CD14-positive monocyte (primary cell): ENCODE measurements at regions not wholly inside any gene's neighbourhood (a gene's known extent, or its start where the extent isn't known, plus 50 kb on each side); places are given as distances from the start of the nearest gene placed in this dataset.

Experiments used
- DNase-seq, 3 donors: peaks; one replicate each; pipeline ENCODE4 v3.0.0-alpha.2; 2011 to 2022
- H2AFZ ChIP-seq: 2 replicates; pipeline ENCODE4 v1.6.0; 2012; ENCODE audit warnings: mild to moderate bottlenecking, low read depth, low read length, inconsistent platforms; ENCODE audit not compliant: insufficient read depth, poor library complexity, severe bottlenecking
- H3K27ac ChIP-seq, 2 donors: 1 replicate in 1 of 2; 2 replicates in 1 of 2; pipeline ENCODE4 v1.5.1; 2012 to 2013; ENCODE audit warnings: low read length in 2 of 2, control low read depth in 1 of 2, inconsistent platforms in 1 of 2, low read depth in 1 of 2, mild to moderate bottlenecking in 1 of 2
- H3K27me3 ChIP-seq, 2 donors: one replicate each; pipeline versions ENCODE4 v1.6.0 to v1.6.1; 2011 to 2013; ENCODE audit warnings: low read length in 2 of 2; ENCODE audit not compliant: control insufficient read depth in 2 of 2, insufficient read depth in 2 of 2
- H3K36me3 ChIP-seq, 2 donors: replicated peaks in 1 of 2; 1 replicate in 1 of 2; 2 replicates in 1 of 2; pipeline versions ENCODE4 v1.5.1 to v1.6.1; 2012 to 2013; ENCODE audit warnings: low read length in 2 of 2, control low read depth in 1 of 2, inconsistent platforms in 1 of 2, mild to moderate bottlenecking in 1 of 2; ENCODE audit not compliant: insufficient read depth in 2 of 2, control insufficient read depth in 1 of 2
- H3K4me1 ChIP-seq, 2 donors: 1 replicate in 1 of 2; 2 replicates in 1 of 2; pipeline versions ENCODE4 v1.5.1 to v1.6.1; 2012 to 2013; ENCODE audit warnings: low read length in 2 of 2, control low read depth in 1 of 2, inconsistent platforms in 1 of 2, mild to moderate bottlenecking in 1 of 2, moderate library complexity in 1 of 2; ENCODE audit not compliant: insufficient read depth in 2 of 2, control insufficient read depth in 1 of 2
- H3K4me2 ChIP-seq: replicated peaks from 2 replicates; pipeline ENCODE3; 2012; ENCODE audit warnings: low read length, moderate library complexity, mild to moderate bottlenecking; ENCODE audit not compliant: poor library complexity, severe bottlenecking; ENCODE audit errors: extremely low read depth
- H3K4me3 ChIP-seq, 3 experiments: fragments of 200-600 bp in 1 of 3; sonication (generic) in 1 of 3; replicated peaks in 1 of 3; 1 replicate in 2 of 3; 2 replicates in 1 of 3; pipeline ENCODE4 v1.5.1; 2011 to 2013; ENCODE audit warnings: low read length in 3 of 3, mild to moderate bottlenecking in 3 of 3, control low read depth in 2 of 3, low read depth in 2 of 3, inconsistent platforms in 1 of 3, moderate library complexity in 1 of 3
- H3K79me2 ChIP-seq: 2 replicates; pipeline ENCODE4 v1.6.0; 2012; ENCODE audit warnings: mild to moderate bottlenecking, control low read depth, inconsistent platforms, low read length, moderate library complexity; ENCODE audit not compliant: insufficient read depth
- H3K9ac ChIP-seq: 2 replicates; pipeline ENCODE4 v1.6.0; 2017; ENCODE audit warnings: low read length, mild to moderate bottlenecking; ENCODE audit not compliant: insufficient read depth, poor library complexity, severe bottlenecking
- H3K9me3 ChIP-seq, 2 donors: replicated peaks in 1 of 2; 1 replicate in 1 of 2; 2 replicates in 1 of 2; pipeline versions ENCODE4 v1.5.1 to v1.6.1; 2012 to 2013; ENCODE audit warnings: low read length in 2 of 2, control low read depth in 1 of 2; ENCODE audit not compliant: control insufficient read depth in 1 of 2, insufficient read depth in 1 of 2
- H4K20me1 ChIP-seq: 2 replicates; pipeline ENCODE4 v1.6.0; 2012; ENCODE audit warnings: mild to moderate bottlenecking, low read length, control low read depth, moderate library complexity; ENCODE audit not compliant: insufficient read depth
- H3K27ac Mint-ChIP-seq, 7 donors: one replicate each; pipeline ENCODE4 v1.8.0; 2020; ENCODE audit warnings: mild to moderate bottlenecking in 7 of 7, mixed read lengths in 7 of 7, moderate library complexity in 6 of 7, inconsistent platforms in 2 of 7
- H3K27me3 Mint-ChIP-seq, 3 donors: one replicate each; pipeline ENCODE4 v1.8.0; 2021 to 2022; ENCODE audit warnings: low read depth in 3 of 3, mild to moderate bottlenecking in 3 of 3, mixed read lengths in 3 of 3, moderate library complexity in 3 of 3, inconsistent platforms in 1 of 3
- H3K36me3 Mint-ChIP-seq, 2 donors: one replicate each; pipeline ENCODE4 v1.8.0; 2020; ENCODE audit warnings: mixed read lengths in 2 of 2, inconsistent platforms in 1 of 2, mild to moderate bottlenecking in 1 of 2
- H3K4me1 Mint-ChIP-seq: one replicate; pipeline ENCODE4 v1.8.0; 2020; ENCODE audit warnings: mild to moderate bottlenecking, mixed read lengths
- H3K4me3 Mint-ChIP-seq, 2 donors: one replicate each; pipeline ENCODE4 v1.8.0; 2020; ENCODE audit warnings: mild to moderate bottlenecking in 2 of 2, mixed read lengths in 2 of 2, moderate library complexity in 1 of 2
- H3K9me3 Mint-ChIP-seq, 7 donors: one replicate each; pipeline ENCODE4 v1.8.0; 2020 to 2022; ENCODE audit warnings: mixed read lengths in 7 of 7, mild to moderate bottlenecking in 6 of 7, moderate library complexity in 6 of 7, inconsistent platforms in 2 of 7
- WGBS: methylation state at CpG from one replicate; pipeline ENCODE4 v1.1.5; 2013; ENCODE audit warnings: missing lambda C conversion rate; ENCODE audit not compliant: insufficient coverage; 5-methylcytosine and 5-hydroxymethylcytosine counted together
- intact Hi-C, 2 donors: fragments of 100-400 bp; cut with micrococcal nuclease; formaldehyde crosslinking; loops; one replicate each; pipeline versions ENCODE4 v1.15.0 to v1.15.1; 2023
- TF ChIP-seq, protein P1 (sequence below): fragments of 200-600 bp; IDR thresholded peaks from one replicate; pipeline ENCODE4 v1.8.0; 2022; ENCODE audit warnings: antibody characterized with exemption, mild to moderate bottlenecking

GRCh38 chr9:29289365-29289764, 1716.1 kb upstream of the C9orf72 start:
- Histone ChIP-seq H3K79me2 (no peaks in the 10 kb centered on the region), H3K27me3 (no peaks in the 10 kb centered on the region), H3K4me3 (no peak overlapping the region), H4K20me1 (no peaks in the 10 kb centered on the region), H3K9me3 (peaks cover 0 to 3% of the 10 kb centered on the region in 2 donors), H3K4me2 (no peak overlapping the region), H3K4me1 (peaks cover 3 to 8% of the 10 kb centered on the region in 2 donors), H3K9ac (no peak overlapping the region), H3K36me3 (no peaks in the 10 kb centered on the region), H3K27ac (no peak overlapping the region), H2AFZ (no peak overlapping the region)
- intact Hi-C loops: no loop called here
- Mint-ChIP-seq H3K36me3 (no peaks in the 10 kb centered on the region), H3K27ac (no peak overlapping the region), H3K4me3 (no peak overlapping the region), H3K9me3 (peaks cover 0 to 14% (median 4%) of the 10 kb centered on the region in 7 donors), H3K4me1 (peaks cover 14% of the 10 kb centered on the region), H3K27me3 (peaks cover 0 to 2% (median 0%) of the 10 kb centered on the region in 3 donors)
- 76% methylated on average over 4 of the region's 4 CpGs for WGBS
- no peak for DNase-seq
- TF ChIP-seq, protein P1, sequence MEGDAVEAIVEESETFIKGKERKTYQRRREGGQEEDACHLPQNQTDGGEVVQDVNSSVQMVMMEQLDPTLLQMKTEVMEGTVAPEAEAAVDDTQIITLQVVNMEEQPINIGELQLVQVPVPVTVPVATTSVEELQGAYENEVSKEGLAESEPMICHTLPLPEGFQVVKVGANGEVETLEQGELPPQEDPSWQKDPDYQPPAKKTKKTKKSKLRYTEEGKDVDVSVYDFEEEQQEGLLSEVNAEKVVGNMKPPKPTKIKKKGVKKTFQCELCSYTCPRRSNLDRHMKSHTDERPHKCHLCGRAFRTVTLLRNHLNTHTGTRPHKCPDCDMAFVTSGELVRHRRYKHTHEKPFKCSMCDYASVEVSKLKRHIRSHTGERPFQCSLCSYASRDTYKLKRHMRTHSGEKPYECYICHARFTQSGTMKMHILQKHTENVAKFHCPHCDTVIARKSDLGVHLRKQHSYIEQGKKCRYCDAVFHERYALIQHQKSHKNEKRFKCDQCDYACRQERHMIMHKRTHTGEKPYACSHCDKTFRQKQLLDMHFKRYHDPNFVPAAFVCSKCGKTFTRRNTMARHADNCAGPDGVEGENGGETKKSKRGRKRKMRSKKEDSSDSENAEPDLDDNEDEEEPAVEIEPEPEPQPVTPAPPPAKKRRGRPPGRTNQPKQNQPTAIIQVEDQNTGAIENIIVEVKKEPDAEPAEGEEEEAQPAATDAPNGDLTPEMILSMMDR: no peak

GRCh38 chr9:29290516-29290915, 1717.2 kb upstream of the C9orf72 start:
- Histone ChIP-seq H3K4me3 (no peak overlapping the region), H3K36me3 (no peaks in the 10 kb centered on the region), H3K4me1 (peaks cover 3 to 8% of the 10 kb centered on the region in 2 donors), H4K20me1 (no peaks in the 10 kb centered on the region), H3K79me2 (no peaks in the 10 kb centered on the region), H3K27ac (no peak overlapping the region), H3K9ac (no peak overlapping the region), H3K4me2 (no peak overlapping the region), H2AFZ (no peak overlapping the region), H3K9me3 (peaks cover 4 to 8% of the 10 kb centered on the region in 2 donors), H3K27me3 (no peaks in the 10 kb centered on the region)
- intact Hi-C loops: no loop called here
- Mint-ChIP-seq H3K4me3 (no peak overlapping the region), H3K27me3 (peaks cover 0 to 2% (median 0%) of the 10 kb centered on the region in 3 donors), H3K36me3 (no peaks in the 10 kb centered on the region), H3K4me1 (peaks cover 14% of the 10 kb centered on the region), H3K9me3 (peaks cover 4 to 20% (median 13%) of the 10 kb centered on the region in 7 donors), H3K27ac (no peak overlapping the region)
- TF ChIP-seq, protein P1: no peak
- no CpG with 5 or more reads among the region's 1 CpG for WGBS
- peak; percentile 12 to 42 (median 22) for DNase-seq
